ENCODE measurements at regions not wholly inside any gene's neighbourhood (a gene's known extent, or its start where the extent isn't known, plus 50 kb on each side); places are given as distances from the start of the nearest gene placed in this dataset.

GRCh38 chr4:30264465-30264864, 455.7 kb upstream of the PCDH7 start:
- Histone ChIP-seq H2AFZ (no peak overlapping the region), H4K20me1 (ENCODE audit: insufficient read depth) (no peaks in the 10 kb centered on the region), H3F3A (ENCODE audit: insufficient read depth, low read depth) (no peaks in the 10 kb centered on the region), H3K79me2 (ENCODE audit: low read depth) (no peaks in the 10 kb centered on the region), H3K9me2 (ENCODE audit: insufficient read depth) (no peaks in the 10 kb centered on the region), H3K27ac (no peak overlapping the region), H3K36me3 (ENCODE audit: low read depth) (no peaks in the 10 kb centered on the region), H3K27me3 (ENCODE audit: insufficient read depth, low read depth) (no peaks in the 10 kb centered on the region), H3K4me2 (0 out of 2 replicates have a peak overlapping the region, but pooled peaks have one; percentile 6), H3K4me3 (no peak overlapping the region), H3K9me3 (ENCODE audit: insufficient read depth, low read depth) (no peaks in the 10 kb centered on the region), H3K4me1 (replicated peaks; ENCODE audit: insufficient read depth) (no peaks in the 10 kb centered on the region)
- intact Hi-C loops (cut with micrococcal nuclease; ENCODE audit: unreplicated experiment): no loop called here
- no peak for TF ChIP-seq EZH2 (IDR thresholded peaks at IDR 0.05; ENCODE audit: low read depth)
- no peak for TF ChIP-seq CTCF (conservative IDR thresholded peaks at IDR 0.05)
- DNase-seq: no peak
- CTCF ChIA-PET: no interaction called here
- no TSS peak for BruUV-seq (replicated peaks)
- POLR2A ChIA-PET (ENCODE audit: unreplicated experiment): no interaction called here

GRCh38 chr4:30265716-30266115, 454.5 kb upstream of the PCDH7 start:
- no peak overlapping the region for H2AFZ ChIP-seq

GRCh38 chr4:30268370-30268769, 451.8 kb upstream of the PCDH7 start:
- Histone ChIP-seq H3K4me2 (no peak overlapping the region), H3K9me3 (ENCODE audit: insufficient read depth, low read depth) (no peaks in the 10 kb centered on the region), H3K27ac (no peak overlapping the region), H2AFZ (no peak overlapping the region), H3K9me2 (ENCODE audit: insufficient read depth) (no peaks in the 10 kb centered on the region), H4K20me1 (ENCODE audit: insufficient read depth) (no peaks in the 10 kb centered on the region), H3K4me3 (no peak overlapping the region), H3K79me2 (ENCODE audit: low read depth) (no peaks in the 10 kb centered on the region), H3K27me3 (ENCODE audit: insufficient read depth, low read depth) (no peaks in the 10 kb centered on the region), H3F3A (ENCODE audit: insufficient read depth, low read depth) (no peaks in the 10 kb centered on the region), H3K4me1 (replicated peaks; ENCODE audit: insufficient read depth) (no peaks in the 10 kb centered on the region), H3K36me3 (ENCODE audit: low read depth) (no peaks in the 10 kb centered on the region)
- DNase-seq: no peak
- ChIA-PET CTCF (no interaction called here), POLR2A (ENCODE audit: unreplicated experiment) (no interaction called here)
- TF ChIP-seq CTCF (conservative IDR thresholded peaks at IDR 0.05) (no peak), EZH2 (IDR thresholded peaks at IDR 0.05; ENCODE audit: low read depth) (no peak)
- intact Hi-C loops (cut with micrococcal nuclease; ENCODE audit: unreplicated experiment): no loop called here
- BruUV-seq (replicated peaks): no TSS peak

More at GRCh38 chr4:30265716-30266115, 454.5 kb upstream of the PCDH7 start:
- Histone ChIP-seq H3K4me1 (replicated peaks; ENCODE audit: insufficient read depth) (no peaks in the 10 kb centered on the region), H3K79me2 (ENCODE audit: low read depth) (no peaks in the 10 kb centered on the region), H3F3A (ENCODE audit: insufficient read depth, low read depth) (no peaks in the 10 kb centered on the region), H3K27me3 (ENCODE audit: insufficient read depth, low read depth) (no peaks in the 10 kb centered on the region), H4K20me1 (ENCODE audit: insufficient read depth) (no peaks in the 10 kb centered on the region), H3K36me3 (ENCODE audit: low read depth) (no peaks in the 10 kb centered on the region), H3K27ac (no peak overlapping the region), H3K9me2 (ENCODE audit: insufficient read depth) (no peaks in the 10 kb centered on the region), H3K9me3 (ENCODE audit: insufficient read depth, low read depth) (no peaks in the 10 kb centered on the region), H3K4me3 (no peak overlapping the region), H3K4me2 (no peak overlapping the region)
- BruUV-seq (replicated peaks): no TSS peak
- no peak for DNase-seq
- CTCF ChIA-PET: no interaction called here
- TF ChIP-seq CTCF (conservative IDR thresholded peaks at IDR 0.05) (no peak), EZH2 (IDR thresholded peaks at IDR 0.05; ENCODE audit: low read depth) (no peak)
- POLR2A ChIA-PET (ENCODE audit: unreplicated experiment): no interaction called here
- intact Hi-C loops (cut with micrococcal nuclease; ENCODE audit: unreplicated experiment): no loop called here
